Mucosa of descending colon (tissue), 3 donors: ENCODE measurements at regions not wholly inside any gene's neighbourhood (a gene's known extent, or its start where the extent isn't known, plus 50 kb on each side); places are given as distances from the start of the nearest gene placed in this dataset.
"Not testable (repeated sequence)": the region's sequence is repeated elsewhere in the genome, so short reads cannot be mapped to it uniquely, and the experiment has no call there.

Experiments used
- ATAC-seq: fragments of 200-7000 bp; cut with Tn5 transposase; one replicate; pipeline ENCODE4 v1.9.1; 2020; ENCODE audit warnings: mild to moderate bottlenecking, moderate library complexity
- DNase-seq, 3 donors: peaks; one replicate each; pipeline ENCODE4 v3.0.0-alpha.2; 2020
- H3K36me3 ChIP-seq: fragments of 200-600 bp; one replicate; pipeline ENCODE4 v1.8.0; 2021; ENCODE audit warnings: low read depth, mild to moderate bottlenecking
- H3K4me1 ChIP-seq: fragments of 200-600 bp; one replicate; pipeline ENCODE4 v1.8.0; 2021; ENCODE audit warnings: low read depth, mild to moderate bottlenecking
- H3K4me3 ChIP-seq: fragments of 200-600 bp; one replicate; pipeline ENCODE4 v1.8.0; 2021; ENCODE audit warnings: mild to moderate bottlenecking
- H3K9me3 ChIP-seq: fragments of 200-600 bp; one replicate; pipeline ENCODE4 v1.8.0; 2021; ENCODE audit warnings: mild to moderate bottlenecking
- CTCF ChIP-seq: fragments of 200-600 bp; IDR thresholded peaks from one replicate; pipeline ENCODE4 v1.8.0; 2022; ENCODE audit warnings: antibody characterized with exemption, mild to moderate bottlenecking
- intact Hi-C, 2 donors: fragments of 100-400 bp; cut with DNase I in 1 of 2; cut with micrococcal nuclease in 1 of 2; formaldehyde crosslinking; loops; one replicate each; pipeline versions ENCODE4 v1.11.0 to v1.11.1; 2022; cut with DNase I, micrococcal nuclease
- donor health status: DM: no; HTN: no; CAD: no; lungs with moderate emphysema.
- donor health status: DM: no; HTN: no; CAD: no.
- donor health status: DM: no; HTN: yes; CAD: no.

DNA sequence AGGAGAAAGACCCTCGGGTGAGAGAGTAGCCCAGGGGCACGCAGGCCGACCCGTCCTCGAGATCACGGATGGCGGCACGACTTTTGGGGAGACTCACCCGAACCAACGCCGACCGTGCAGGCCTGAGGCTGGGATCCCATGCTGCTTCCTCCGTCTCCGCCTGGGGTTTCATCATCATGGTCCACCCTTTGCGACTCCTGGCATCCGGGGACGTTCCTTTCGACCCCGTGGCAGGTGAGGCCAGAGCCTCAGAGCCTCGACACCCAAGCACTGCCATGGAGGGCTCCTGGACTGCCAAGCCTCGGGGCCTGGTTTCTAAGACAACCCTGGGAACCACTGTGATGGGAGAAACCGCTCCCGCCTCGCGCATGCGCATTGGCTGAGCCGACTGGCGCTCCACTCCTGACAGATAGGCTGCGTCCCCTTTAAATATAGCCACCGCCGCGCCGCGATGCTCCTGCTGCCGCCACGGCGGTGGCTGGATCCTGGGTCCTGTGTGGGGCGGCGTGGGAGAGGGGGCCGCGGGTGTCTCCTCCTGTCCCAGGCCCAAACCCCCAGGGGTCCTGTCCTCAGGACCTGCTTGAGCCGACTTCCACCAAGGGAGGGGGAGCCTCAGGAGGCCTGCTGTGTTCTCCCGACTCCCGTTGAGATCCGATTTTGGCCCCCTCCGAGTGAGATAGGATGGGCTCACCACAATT is 481.6 kb downstream of the SPATA31A7 start:
- no peak for DNase-seq
- peaks cover 57% of the 10 kb centered on the region for H3K9me3 ChIP-seq

GRCh38 chr9:61672107-61672541 is 482.3 kb downstream of the SPATA31A7 start:
- DNase-seq, H3K4me3 ChIP-seq, H3K4me1 ChIP-seq, intact Hi-C loops, ATAC-seq, H3K36me3 ChIP-seq: not testable (repeated sequence)
- peaks cover 56% of the 10 kb centered on the region for H3K9me3 ChIP-seq

More for the DNA sequence above, 481.6 kb downstream of the SPATA31A7 start:
- Histone ChIP-seq H3K36me3 (no peaks in the 10 kb centered on the region), H3K4me1 (no peaks in the 10 kb centered on the region), H3K4me3 (no peak overlapping the region)
- TF ChIP-seq CTCF = no peak
- no peak for ATAC-seq
- intact Hi-C loops = no loop called here

- ATAC-seq, intact Hi-C loops, H3K36me3 ChIP-seq, DNase-seq, H3K4me3 ChIP-seq, H3K4me1 ChIP-seq: not testable (repeated sequence)
- peaks cover 53% of the 10 kb centered on the region for H3K9me3 ChIP-seq
Observed at GRCh38 chr9:61672645-61673167, 482.9 kb downstream of the SPATA31A7 start.

GRCh38 chr9:61673247-61673646 is 483.4 kb downstream of the SPATA31A7 start:
- peaks cover 55% of the 10 kb centered on the region for H3K9me3 ChIP-seq
- intact Hi-C loops = no loop called here
- no peak for ATAC-seq

GRCh38 chr9:61673664-61674381 is 484.0 kb downstream of the SPATA31A7 start:
- no peaks in the 10 kb centered on the region for H3K36me3 ChIP-seq
- no peak overlapping the region for H3K4me3 ChIP-seq
- no peak for ATAC-seq
- intact Hi-C loops = no loop called here
- no peak for DNase-seq
- no peak for TF ChIP-seq CTCF
- H3K9me3 ChIP-seq = peaks cover 52% of the 10 kb centered on the region
- H3K4me1 ChIP-seq = no peaks in the 10 kb centered on the region

More at GRCh38 chr9:61673247-61673646, 483.4 kb downstream of the SPATA31A7 start:
- DNase-seq = no peak
- no peaks in the 10 kb centered on the region for H3K36me3 ChIP-seq
- no peak overlapping the region for H3K4me3 ChIP-seq
- H3K4me1 ChIP-seq = no peaks in the 10 kb centered on the region
- TF ChIP-seq CTCF = no peak

GRCh38 chr9:61674465-61674864 is 484.6 kb downstream of the SPATA31A7 start:
- DNase-seq (no peak), ATAC-seq (no peak)
- Histone ChIP-seq H3K36me3 (no peaks in the 10 kb centered on the region), H3K4me1 (no peaks in the 10 kb centered on the region), H3K9me3 (peaks cover 47% of the 10 kb centered on the region), H3K4me3 (no peak overlapping the region)
- intact Hi-C loops = no loop called here
- no peak for TF ChIP-seq CTCF
